ENCODE measurements at regions not wholly inside any gene's neighbourhood (a gene's known extent, or its start where the extent isn't known, plus 50 kb on each side); places are given as distances from the start of the nearest gene placed in this dataset.

DNA sequence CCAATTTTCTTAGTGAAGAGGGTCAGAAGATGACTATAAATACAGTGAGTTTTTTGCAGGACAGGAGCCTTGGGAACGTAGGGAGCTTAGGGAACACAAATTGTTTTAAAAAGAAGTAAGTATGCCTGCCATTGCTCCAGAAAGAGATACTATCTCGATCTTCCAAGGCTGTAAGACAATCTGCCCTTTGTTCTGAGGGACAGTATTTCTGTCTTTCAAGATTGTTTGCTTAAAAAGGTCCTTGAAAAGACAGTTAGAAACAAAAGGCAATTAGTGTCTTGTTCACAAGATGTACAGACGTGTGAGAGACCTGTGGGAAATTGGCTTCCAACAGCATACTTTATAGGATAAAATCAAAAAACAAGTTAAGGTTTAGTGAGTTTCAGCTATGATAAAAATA, 321.2 kb upstream of the FAR2 start:
- H3K4me3 Mint-ChIP-seq, result no peak overlapping the region
- no peaks in the 10 kb centered on the region for H3K27me3 Mint-ChIP-seq
- no peak for DNase-seq (ENCODE audit: low spot score)
- no peaks in the 10 kb centered on the region for H3K36me3 Mint-ChIP-seq
- peaks cover 6% of the 10 kb centered on the region for H3K9me3 Mint-ChIP-seq
- no peak for ATAC-seq
- no peaks in the 10 kb centered on the region for H3K4me1 Mint-ChIP-seq (ENCODE audit: low read depth in 2 of 2)
- no peak overlapping the region for H3K27ac Mint-ChIP-seq

DNA sequence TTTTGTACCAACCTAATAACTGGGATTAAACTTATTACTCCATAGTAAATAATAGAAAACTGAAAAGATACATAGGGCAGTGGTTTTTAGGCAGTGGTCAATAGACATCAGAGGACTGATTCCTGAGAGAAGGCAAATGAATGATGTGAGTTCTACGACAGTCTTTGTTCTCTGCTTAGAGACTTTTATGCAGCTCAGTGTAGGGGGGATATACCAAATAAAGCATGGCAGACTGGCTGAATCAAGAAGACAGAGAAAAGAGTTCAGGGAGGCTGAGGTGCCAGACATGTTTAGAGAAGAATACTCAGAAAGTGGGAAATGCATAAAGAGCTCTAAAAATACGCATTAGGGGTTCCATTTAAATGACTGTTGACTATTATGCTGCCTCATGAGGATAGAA, 320.8 kb upstream of the FAR2 start:
- Mint-ChIP-seq H3K36me3 (no peaks in the 10 kb centered on the region), H3K4me1 (ENCODE audit: low read depth in 2 of 2) (no peaks in the 10 kb centered on the region), H3K27me3 (no peaks in the 10 kb centered on the region), H3K27ac (no peak overlapping the region), H3K9me3 (peaks cover 6% of the 10 kb centered on the region), H3K4me3 (no peak overlapping the region)
- no peak for DNase-seq (ENCODE audit: low spot score)
- ATAC-seq, result no peak

DNA sequence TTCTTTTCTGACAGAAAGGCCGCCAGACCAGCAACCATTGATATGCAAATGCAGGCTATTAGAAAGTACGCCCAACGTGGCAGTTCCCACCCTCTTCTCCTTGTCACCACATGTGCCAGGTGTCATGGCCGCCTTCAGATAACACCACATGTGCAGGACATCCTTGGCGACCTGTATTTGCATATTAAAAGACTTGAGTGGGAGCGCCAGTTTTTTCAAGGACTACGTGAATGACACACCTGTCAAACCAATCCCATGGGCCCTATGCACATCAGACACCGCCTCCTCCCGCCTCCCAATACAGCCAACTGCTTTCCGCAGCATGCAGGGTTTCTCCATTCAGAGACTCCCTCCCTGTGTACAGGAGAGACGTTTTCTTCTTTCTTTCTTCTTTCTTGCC, 318.6 kb upstream of the FAR2 start:
- H3K4me3 Mint-ChIP-seq, result no peak overlapping the region
- DNase-seq (ENCODE audit: low spot score), result no peak
- no peak for ATAC-seq
- no peaks in the 10 kb centered on the region for H3K4me1 Mint-ChIP-seq (ENCODE audit: low read depth in 2 of 2)
- H3K36me3 Mint-ChIP-seq, result no peaks in the 10 kb centered on the region
- no peak overlapping the region for H3K27ac Mint-ChIP-seq
- peaks cover 3% of the 10 kb centered on the region for H3K9me3 Mint-ChIP-seq
- no peaks in the 10 kb centered on the region for H3K27me3 Mint-ChIP-seq

DNA sequence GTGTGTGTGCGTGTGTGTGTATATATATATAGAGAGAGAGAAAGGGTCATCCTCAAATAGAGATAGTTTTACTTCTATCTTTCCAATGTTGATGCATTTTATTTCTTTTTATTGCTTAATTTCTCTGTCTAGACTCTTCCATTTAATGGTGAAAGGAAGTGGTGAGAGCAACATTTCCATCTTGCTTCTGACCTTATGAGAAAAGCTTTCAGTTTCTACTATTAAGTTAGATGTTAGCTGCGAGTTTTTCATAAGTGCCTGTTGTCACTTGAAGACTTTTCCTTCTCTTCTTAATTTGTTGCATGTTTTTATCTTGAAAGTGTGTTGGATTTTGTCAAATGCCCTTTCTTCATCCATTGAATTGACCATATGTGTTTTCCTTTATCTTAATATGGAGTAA, 304.4 kb upstream of the FAR2 start:
- Mint-ChIP-seq H3K27ac (no peak overlapping the region), H3K9me3 (peaks cover 4% of the 10 kb centered on the region), H3K4me3 (no peak overlapping the region), H3K36me3 (no peaks in the 10 kb centered on the region), H3K27me3 (no peaks in the 10 kb centered on the region), H3K4me1 (ENCODE audit: low read depth in 2 of 2) (no peaks in the 10 kb centered on the region)
- DNase-seq (ENCODE audit: low spot score), result no peak
- no peak for ATAC-seq

DNA sequence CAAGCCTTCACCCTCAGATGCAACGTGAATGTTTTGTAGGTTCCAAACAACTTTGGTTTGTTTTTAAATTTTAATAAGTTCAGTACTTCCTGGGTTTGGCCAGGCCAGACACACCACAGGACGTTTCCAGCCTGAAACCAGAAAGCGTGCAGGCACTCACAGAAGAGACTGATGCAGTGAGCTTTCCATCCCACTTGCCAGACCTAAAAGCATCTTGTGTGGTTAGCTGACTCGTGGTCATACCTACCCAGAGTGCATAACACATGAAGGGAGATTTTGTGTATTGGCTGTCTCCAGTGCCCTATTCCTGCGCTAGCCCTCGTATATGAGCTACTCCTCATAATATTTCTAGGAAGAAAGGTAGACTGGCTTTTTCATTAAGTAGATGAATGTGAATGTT, 297.3 kb upstream of the FAR2 start:
- ATAC-seq, result no peak
- no peaks in the 10 kb centered on the region for H3K36me3 Mint-ChIP-seq

DNA sequence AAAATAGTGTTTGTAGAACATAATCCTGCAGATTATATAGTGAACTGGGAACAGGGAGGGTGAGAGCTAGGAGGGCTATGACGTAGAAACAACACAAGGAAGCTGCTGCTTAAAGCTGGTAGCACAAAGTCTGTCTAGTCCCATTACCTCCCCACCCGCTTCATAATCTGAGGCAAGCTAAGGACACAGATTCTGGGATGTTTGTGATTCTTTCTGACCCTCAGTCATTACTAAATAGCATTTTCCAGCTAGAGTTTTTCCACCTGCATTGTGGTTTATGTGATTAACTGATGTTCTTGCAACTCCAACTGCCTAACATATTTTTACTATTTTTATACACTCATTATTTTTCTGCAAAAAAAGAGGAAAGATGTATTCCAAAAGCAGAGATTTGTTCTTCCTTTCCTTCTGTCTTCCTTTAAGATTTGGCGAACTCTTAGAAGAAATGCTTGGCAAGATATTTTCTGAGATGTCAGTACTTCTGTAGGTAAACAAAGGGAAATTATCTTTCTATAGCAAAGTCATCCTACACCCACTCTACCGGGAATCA, 293.2 kb upstream of the FAR2 start:
- ATAC-seq (no peak), DNase-seq (ENCODE audit: low spot score) (no peak)
- Mint-ChIP-seq H3K36me3 (no peaks in the 10 kb centered on the region), H3K4me3 (no peak overlapping the region), H3K27ac (no peak overlapping the region), H3K9me3 (peaks cover 3% of the 10 kb centered on the region), H3K4me1 (ENCODE audit: low read depth in 2 of 2) (no peaks in the 10 kb centered on the region), H3K27me3 (no peaks in the 10 kb centered on the region)

More for the DNA sequence above, 297.3 kb upstream of the FAR2 start:
- Mint-ChIP-seq H3K4me3 (no peak overlapping the region), H3K27me3 (no peaks in the 10 kb centered on the region), H3K27ac (no peak overlapping the region), H3K4me1 (ENCODE audit: low read depth in 2 of 2) (no peaks in the 10 kb centered on the region), H3K9me3 (peaks cover 6% of the 10 kb centered on the region)
- no peak for DNase-seq (ENCODE audit: low spot score)

DNA sequence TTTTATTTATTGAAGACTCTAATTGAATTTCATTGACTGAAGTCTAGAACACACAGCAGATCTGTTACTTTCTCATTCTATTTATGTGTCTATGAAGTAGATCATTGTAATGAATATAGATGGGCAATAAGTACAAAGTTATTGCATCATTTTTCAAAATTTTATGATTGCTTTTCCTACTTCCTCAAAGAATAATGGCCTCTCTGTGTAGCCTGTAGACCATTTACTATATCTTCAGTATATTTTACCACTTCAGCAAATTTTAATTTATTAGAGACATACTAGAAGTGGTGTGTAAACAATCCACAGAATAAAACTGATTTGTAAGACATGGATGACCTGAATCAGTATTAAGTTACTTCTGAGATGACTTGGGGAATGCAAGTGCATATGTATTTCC, 291.7 kb upstream of the FAR2 start:
- ATAC-seq, result no peak
- Mint-ChIP-seq H3K9me3 (peaks cover 3% of the 10 kb centered on the region), H3K27ac (no peak overlapping the region)

DNA sequence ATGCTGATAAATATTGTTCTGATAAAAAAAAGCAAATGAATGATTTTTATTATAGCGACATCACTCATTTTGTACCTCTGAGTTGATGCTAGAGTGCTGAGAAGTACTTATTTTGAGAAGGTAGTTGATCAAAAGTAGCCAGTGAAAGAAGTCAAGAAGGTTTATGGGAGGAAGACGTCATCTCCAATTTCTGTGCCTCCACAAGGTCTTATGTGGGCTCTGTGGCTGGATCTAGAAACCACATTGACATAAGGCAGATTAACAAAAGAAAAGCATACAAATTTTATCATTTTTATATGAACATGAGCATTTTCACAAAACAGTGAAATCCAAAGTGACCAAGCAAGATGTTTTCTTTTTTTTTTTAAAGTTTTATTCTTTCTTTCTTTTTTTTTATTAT, 289.5 kb upstream of the FAR2 start:
- Mint-ChIP-seq H3K27ac (no peak overlapping the region), H3K4me3 (no peak overlapping the region), H3K4me1 (ENCODE audit: low read depth in 2 of 2) (no peaks in the 10 kb centered on the region), H3K36me3 (no peaks in the 10 kb centered on the region), H3K9me3 (peaks cover 6% of the 10 kb centered on the region), H3K27me3 (peaks cover 0 to 8% of the 10 kb centered on the region in 2 donors)
- ATAC-seq, result no peak
- DNase-seq (ENCODE audit: low spot score), result no peak

More for the DNA sequence above, 291.7 kb upstream of the FAR2 start:
- DNase-seq (ENCODE audit: low spot score), result no peak
- Mint-ChIP-seq H3K36me3 (no peaks in the 10 kb centered on the region), H3K27me3 (no peaks in the 10 kb centered on the region), H3K4me1 (ENCODE audit: low read depth in 2 of 2) (no peaks in the 10 kb centered on the region), H3K4me3 (no peak overlapping the region)

DNA sequence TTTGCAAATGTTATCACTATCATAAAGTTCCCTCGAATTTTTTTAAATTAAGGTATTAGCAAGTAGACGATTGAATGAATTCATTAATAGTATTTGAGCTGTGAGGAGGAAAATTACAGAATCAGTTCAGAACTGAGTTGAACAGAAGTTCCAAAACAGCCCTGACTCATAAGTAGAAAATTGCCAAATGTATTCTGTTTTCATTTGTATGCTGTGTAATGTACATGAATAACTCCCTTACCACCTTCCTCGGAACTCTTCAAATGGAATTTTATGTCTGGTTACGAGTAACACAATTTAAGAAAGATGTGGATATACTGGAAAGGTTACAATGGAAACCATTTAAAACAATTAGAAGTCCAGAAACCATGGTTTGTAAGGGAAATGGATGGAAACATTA, 283.3 kb upstream of the FAR2 start:
- ATAC-seq (no peak), DNase-seq (ENCODE audit: low spot score) (no peak)
- no peaks in the 10 kb centered on the region for H3K4me1 Mint-ChIP-seq (ENCODE audit: low read depth in 2 of 2)
- no peak overlapping the region for H3K27ac Mint-ChIP-seq
- H3K36me3 Mint-ChIP-seq, result no peaks in the 10 kb centered on the region
- peaks cover 0 to 8% of the 10 kb centered on the region in 2 donors for H3K27me3 Mint-ChIP-seq
- H3K4me3 Mint-ChIP-seq, result no peak overlapping the region
- H3K9me3 Mint-ChIP-seq, result peaks cover 11% of the 10 kb centered on the region

DNA sequence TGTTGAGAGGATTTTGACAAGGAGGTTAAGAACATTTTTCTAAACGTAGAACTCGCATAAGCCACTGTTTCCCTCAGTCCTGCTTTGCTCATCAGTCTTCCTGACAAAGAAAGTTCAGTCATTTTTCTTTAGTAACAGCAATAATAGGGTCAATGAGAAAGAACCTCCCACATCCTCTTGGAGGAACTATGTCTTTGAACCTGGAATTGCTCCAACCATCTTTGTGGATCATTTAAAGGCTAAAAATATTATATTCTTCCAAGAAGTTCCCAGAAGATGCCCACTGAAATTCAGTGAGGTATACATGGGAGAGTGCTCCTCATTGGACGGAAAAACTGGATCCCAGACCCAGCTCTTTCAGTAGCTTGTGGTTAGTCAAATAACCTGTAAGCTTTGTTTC, 282.8 kb upstream of the FAR2 start:
- H3K27me3 Mint-ChIP-seq, result peaks cover 0 to 8% of the 10 kb centered on the region in 2 donors
- ATAC-seq, result no peak

DNA sequence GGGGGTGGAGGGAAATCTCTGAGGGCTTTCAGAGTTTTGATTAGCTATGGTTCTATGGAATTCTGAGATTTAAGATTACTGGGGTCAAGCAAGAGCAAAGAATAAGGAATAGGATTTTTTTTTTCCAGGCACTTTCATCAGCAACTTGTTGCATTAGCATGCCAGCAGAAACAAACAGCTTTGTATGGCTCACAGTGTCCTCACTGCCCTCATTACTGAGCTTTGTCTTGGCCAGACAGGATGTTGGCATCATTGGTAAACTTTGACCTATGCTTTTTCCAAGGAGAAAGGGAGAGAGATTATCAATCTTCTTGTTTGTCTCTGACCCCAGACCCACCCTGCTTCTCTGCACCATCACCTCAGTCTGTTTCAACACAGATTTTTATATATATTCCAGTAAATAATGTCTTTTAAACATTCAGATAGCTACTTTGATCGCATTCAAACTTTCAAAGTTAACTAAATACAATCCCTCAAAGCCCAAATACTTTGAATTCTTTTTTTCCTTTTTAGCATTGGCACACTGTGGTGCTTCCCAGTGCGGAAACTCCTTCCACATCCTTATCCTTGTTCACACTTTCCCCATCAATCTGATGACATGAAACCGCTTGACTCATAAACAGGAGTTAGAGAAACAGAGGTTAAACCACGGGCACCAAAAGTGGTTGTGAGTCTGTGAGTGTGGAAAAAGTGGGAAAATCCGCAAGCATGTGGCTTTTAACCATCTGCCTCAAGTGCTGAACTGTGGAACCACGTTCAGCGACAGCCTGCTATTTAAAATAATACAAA, 282.2 kb upstream of the FAR2 start:
- ATAC-seq (no peak), DNase-seq (ENCODE audit: low spot score) (no peak)
- no peak overlapping the region for H3K27ac Mint-ChIP-seq
- no peak overlapping the region for H3K4me3 Mint-ChIP-seq
- no peaks in the 10 kb centered on the region for H3K36me3 Mint-ChIP-seq
- H3K27me3 Mint-ChIP-seq, result peaks cover 0 to 8% of the 10 kb centered on the region in 2 donors
- H3K4me1 Mint-ChIP-seq (ENCODE audit: low read depth in 2 of 2), result no peaks in the 10 kb centered on the region
- peaks cover 11% of the 10 kb centered on the region for H3K9me3 Mint-ChIP-seq

More for the DNA sequence above, 282.8 kb upstream of the FAR2 start:
- Mint-ChIP-seq H3K36me3 (no peaks in the 10 kb centered on the region), H3K9me3 (peaks cover 11% of the 10 kb centered on the region), H3K27ac (no peak overlapping the region), H3K4me1 (ENCODE audit: low read depth in 2 of 2) (no peaks in the 10 kb centered on the region), H3K4me3 (no peak overlapping the region)
- DNase-seq (ENCODE audit: low spot score), result no peak

DNA sequence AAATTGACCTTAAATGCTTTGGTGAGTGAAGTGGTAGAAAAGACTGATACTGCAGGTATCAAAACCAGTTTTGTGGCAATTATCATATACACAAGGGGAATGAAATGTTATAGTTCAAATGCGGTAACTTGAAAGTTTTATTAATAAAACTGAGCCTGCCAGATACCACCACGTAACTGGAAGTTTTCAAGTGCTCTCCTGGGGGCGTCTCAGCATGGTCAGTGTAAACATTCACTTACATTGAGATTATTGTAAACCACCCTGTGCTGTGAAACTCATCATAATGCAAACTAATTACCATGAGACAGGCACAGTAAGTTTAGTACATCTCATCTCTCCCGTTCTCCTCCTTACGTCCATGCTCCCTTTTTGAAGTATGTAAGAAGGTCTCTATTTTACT, 280.7 kb upstream of the FAR2 start:
- ATAC-seq (no peak), DNase-seq (ENCODE audit: low spot score) (no peak)
- Mint-ChIP-seq H3K9me3 (peaks cover 11% of the 10 kb centered on the region), H3K27ac (no peak overlapping the region), H3K36me3 (no peaks in the 10 kb centered on the region), H3K4me1 (ENCODE audit: low read depth in 2 of 2) (no peaks in the 10 kb centered on the region), H3K27me3 (peaks cover 0 to 8% of the 10 kb centered on the region in 2 donors), H3K4me3 (no peak overlapping the region)

DNA sequence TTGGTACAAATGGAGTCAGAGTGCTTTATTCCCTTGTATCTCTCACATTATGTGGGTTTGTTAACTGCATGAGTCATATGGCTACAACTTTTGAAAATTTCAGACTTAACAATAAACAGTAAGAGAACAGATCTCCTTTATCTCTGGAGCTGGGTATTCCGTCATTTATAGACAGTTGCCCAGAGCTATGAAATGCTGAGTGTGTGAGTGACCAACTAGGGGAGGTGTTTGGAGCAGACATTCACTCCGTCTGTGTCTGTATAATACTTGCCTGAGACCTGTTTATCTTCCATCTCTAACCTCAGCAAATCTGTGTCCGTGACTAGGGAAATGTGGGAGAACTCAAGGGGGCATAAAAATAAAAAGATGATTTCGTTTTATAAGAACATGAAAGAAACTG, 279.9 kb upstream of the FAR2 start:
- no peaks in the 10 kb centered on the region for H3K36me3 Mint-ChIP-seq

DNA sequence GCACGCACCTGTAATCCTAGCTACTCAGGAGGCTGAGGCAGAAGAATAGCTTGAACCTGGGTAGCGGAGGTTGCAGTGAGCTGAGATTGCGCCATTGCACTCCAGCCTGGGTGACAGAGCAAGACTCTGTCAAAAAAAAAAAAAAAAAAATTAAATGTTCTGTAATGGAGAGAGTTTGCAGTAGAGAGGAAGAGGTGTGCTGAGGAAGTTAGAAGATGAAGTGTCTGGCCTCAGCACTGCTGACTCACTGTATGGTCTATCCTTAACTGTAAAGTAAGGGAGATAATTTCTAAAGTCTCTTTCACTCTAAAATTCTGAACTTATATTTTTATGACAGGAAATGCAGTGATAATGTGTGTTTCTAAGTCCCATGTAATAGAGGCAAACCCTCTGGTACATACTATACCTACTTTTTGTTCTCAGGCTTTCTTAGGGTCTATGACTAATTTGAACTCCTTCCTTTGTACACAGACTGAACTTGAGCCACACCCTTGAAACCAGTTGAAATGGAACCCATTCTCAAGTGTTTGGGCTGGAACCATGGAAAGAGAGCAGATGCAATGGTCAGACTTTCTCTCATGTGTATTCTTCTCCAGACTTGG, 278.1 kb upstream of the FAR2 start:
- Mint-ChIP-seq H3K4me1 (ENCODE audit: low read depth in 2 of 2) (no peaks in the 10 kb centered on the region), H3K9me3 (peaks cover 4% of the 10 kb centered on the region), H3K36me3 (no peaks in the 10 kb centered on the region), H3K4me3 (no peak overlapping the region), H3K27me3 (no peaks in the 10 kb centered on the region), H3K27ac (no peak overlapping the region)
- ATAC-seq (peak in 1 of 2 donors; percentile 44), DNase-seq (ENCODE audit: low spot score) (no peak)

More for the DNA sequence above, 279.9 kb upstream of the FAR2 start:
- Mint-ChIP-seq H3K4me3 (no peak overlapping the region), H3K27me3 (peaks cover 0 to 3% of the 10 kb centered on the region in 2 donors), H3K27ac (no peak overlapping the region), H3K4me1 (ENCODE audit: low read depth in 2 of 2) (no peaks in the 10 kb centered on the region), H3K9me3 (peaks cover 7% of the 10 kb centered on the region)
- no peak for ATAC-seq
- DNase-seq (ENCODE audit: low spot score), result no peak
